CD14-positive monocyte (primary cell): ENCODE measurements at regions not wholly inside any gene's neighbourhood (a gene's known extent, or its start where the extent isn't known, plus 50 kb on each side); places are given as distances from the start of the nearest gene placed in this dataset.

ENCODE experiments used
- DNase-seq, 3 donors: peaks; one replicate each; pipeline ENCODE4 v3.0.0-alpha.2; 2011 to 2022
- H2AFZ ChIP-seq: 2 replicates; pipeline ENCODE4 v1.6.0; 2012; ENCODE audit warnings: mild to moderate bottlenecking, low read depth, low read length, inconsistent platforms; ENCODE audit not compliant: insufficient read depth, poor library complexity, severe bottlenecking
- H3K27ac ChIP-seq, 2 donors: 1 replicate in 1 of 2; 2 replicates in 1 of 2; pipeline ENCODE4 v1.5.1; 2012 to 2013; ENCODE audit warnings: low read length in 2 of 2, control low read depth in 1 of 2, inconsistent platforms in 1 of 2, low read depth in 1 of 2, mild to moderate bottlenecking in 1 of 2
- H3K27me3 ChIP-seq, 2 donors: one replicate each; pipeline versions ENCODE4 v1.6.0 to v1.6.1; 2011 to 2013; ENCODE audit warnings: low read length in 2 of 2; ENCODE audit not compliant: control insufficient read depth in 2 of 2, insufficient read depth in 2 of 2
- H3K36me3 ChIP-seq, 2 donors: replicated peaks in 1 of 2; 1 replicate in 1 of 2; 2 replicates in 1 of 2; pipeline versions ENCODE4 v1.5.1 to v1.6.1; 2012 to 2013; ENCODE audit warnings: low read length in 2 of 2, control low read depth in 1 of 2, inconsistent platforms in 1 of 2, mild to moderate bottlenecking in 1 of 2; ENCODE audit not compliant: insufficient read depth in 2 of 2, control insufficient read depth in 1 of 2
- H3K4me1 ChIP-seq, 2 donors: 1 replicate in 1 of 2; 2 replicates in 1 of 2; pipeline versions ENCODE4 v1.5.1 to v1.6.1; 2012 to 2013; ENCODE audit warnings: low read length in 2 of 2, control low read depth in 1 of 2, inconsistent platforms in 1 of 2, mild to moderate bottlenecking in 1 of 2, moderate library complexity in 1 of 2; ENCODE audit not compliant: insufficient read depth in 2 of 2, control insufficient read depth in 1 of 2
- H3K4me2 ChIP-seq: replicated peaks from 2 replicates; pipeline ENCODE3; 2012; ENCODE audit warnings: low read length, moderate library complexity, mild to moderate bottlenecking; ENCODE audit not compliant: poor library complexity, severe bottlenecking; ENCODE audit errors: extremely low read depth
- H3K4me3 ChIP-seq, 3 experiments: fragments of 200-600 bp in 1 of 3; sonication (generic) in 1 of 3; replicated peaks in 1 of 3; 1 replicate in 2 of 3; 2 replicates in 1 of 3; pipeline ENCODE4 v1.5.1; 2011 to 2013; ENCODE audit warnings: low read length in 3 of 3, mild to moderate bottlenecking in 3 of 3, control low read depth in 2 of 3, low read depth in 2 of 3, inconsistent platforms in 1 of 3, moderate library complexity in 1 of 3
- H3K79me2 ChIP-seq: 2 replicates; pipeline ENCODE4 v1.6.0; 2012; ENCODE audit warnings: mild to moderate bottlenecking, control low read depth, inconsistent platforms, low read length, moderate library complexity; ENCODE audit not compliant: insufficient read depth
- H3K9ac ChIP-seq: 2 replicates; pipeline ENCODE4 v1.6.0; 2017; ENCODE audit warnings: low read length, mild to moderate bottlenecking; ENCODE audit not compliant: insufficient read depth, poor library complexity, severe bottlenecking
- H3K9me3 ChIP-seq, 2 donors: replicated peaks in 1 of 2; 1 replicate in 1 of 2; 2 replicates in 1 of 2; pipeline versions ENCODE4 v1.5.1 to v1.6.1; 2012 to 2013; ENCODE audit warnings: low read length in 2 of 2, control low read depth in 1 of 2; ENCODE audit not compliant: control insufficient read depth in 1 of 2, insufficient read depth in 1 of 2
- H4K20me1 ChIP-seq: 2 replicates; pipeline ENCODE4 v1.6.0; 2012; ENCODE audit warnings: mild to moderate bottlenecking, low read length, control low read depth, moderate library complexity; ENCODE audit not compliant: insufficient read depth
- H3K27ac Mint-ChIP-seq, 7 donors: one replicate each; pipeline ENCODE4 v1.8.0; 2020; ENCODE audit warnings: mild to moderate bottlenecking in 7 of 7, mixed read lengths in 7 of 7, moderate library complexity in 6 of 7, inconsistent platforms in 2 of 7
- H3K27me3 Mint-ChIP-seq, 3 donors: one replicate each; pipeline ENCODE4 v1.8.0; 2021 to 2022; ENCODE audit warnings: low read depth in 3 of 3, mild to moderate bottlenecking in 3 of 3, mixed read lengths in 3 of 3, moderate library complexity in 3 of 3, inconsistent platforms in 1 of 3
- H3K36me3 Mint-ChIP-seq, 2 donors: one replicate each; pipeline ENCODE4 v1.8.0; 2020; ENCODE audit warnings: mixed read lengths in 2 of 2, inconsistent platforms in 1 of 2, mild to moderate bottlenecking in 1 of 2
- H3K4me1 Mint-ChIP-seq: one replicate; pipeline ENCODE4 v1.8.0; 2020; ENCODE audit warnings: mild to moderate bottlenecking, mixed read lengths
- H3K4me3 Mint-ChIP-seq, 2 donors: one replicate each; pipeline ENCODE4 v1.8.0; 2020; ENCODE audit warnings: mild to moderate bottlenecking in 2 of 2, mixed read lengths in 2 of 2, moderate library complexity in 1 of 2
- H3K9me3 Mint-ChIP-seq, 7 donors: one replicate each; pipeline ENCODE4 v1.8.0; 2020 to 2022; ENCODE audit warnings: mixed read lengths in 7 of 7, mild to moderate bottlenecking in 6 of 7, moderate library complexity in 6 of 7, inconsistent platforms in 2 of 7
- CTCF ChIP-seq: fragments of 200-600 bp; IDR thresholded peaks from one replicate; pipeline ENCODE4 v1.8.0; 2022; ENCODE audit warnings: antibody characterized with exemption, mild to moderate bottlenecking
- WGBS: methylation state at CpG from one replicate; pipeline ENCODE4 v1.1.5; 2013; ENCODE audit warnings: missing lambda C conversion rate; ENCODE audit not compliant: insufficient coverage; 5-methylcytosine and 5-hydroxymethylcytosine counted together
- intact Hi-C, 2 donors: fragments of 100-400 bp; cut with micrococcal nuclease; formaldehyde crosslinking; loops; one replicate each; pipeline versions ENCODE4 v1.15.0 to v1.15.1; 2023

- Mint-ChIP-seq H3K36me3 (peaks cover 0 to 3% of the 10 kb centered on the region in 2 donors), H3K9me3 (no peaks in the 10 kb centered on the region), H3K4me1 (peaks cover 55% of the 10 kb centered on the region), H3K27me3 (peaks cover 0 to 2% (median 0%) of the 10 kb centered on the region in 3 donors), H3K4me3 (no peak overlapping the region), H3K27ac (peak overlapping the region in 2 of 7 donors; percentile 19 to 26)
- Histone ChIP-seq H2AFZ (no peak overlapping the region), H4K20me1 (no peaks in the 10 kb centered on the region), H3K79me2 (no peaks in the 10 kb centered on the region), H3K27ac (no peak overlapping the region), H3K36me3 (no peaks in the 10 kb centered on the region), H3K4me2 (no peak overlapping the region), H3K9ac (no peak overlapping the region), H3K4me1 (peaks cover 35 to 42% of the 10 kb centered on the region in 2 donors), H3K27me3 (no peaks in the 10 kb centered on the region), H3K4me3 (no peak overlapping the region), H3K9me3 (no peaks in the 10 kb centered on the region)
- TF ChIP-seq CTCF: no peak
- DNase-seq: peak in 1 of 3 donors; percentile 26
- intact Hi-C loops: no loop called here
These were observed 301.3 kb upstream of the JARID2 start for GRCh38 chr6:14944593-14944992.

- Mint-ChIP-seq H3K27me3 (peaks cover 0 to 2% (median 0%) of the 10 kb centered on the region in 3 donors), H3K9me3 (no peaks in the 10 kb centered on the region), H3K36me3 (peaks cover 0 to 3% of the 10 kb centered on the region in 2 donors), H3K4me1 (peaks cover 55% of the 10 kb centered on the region), H3K4me3 (peak overlapping the region in 1 of 2 donors; percentile 42), H3K27ac (peak overlapping the region in 5 of 7 donors; percentile 15 to 91 (median 31))
- no peak for DNase-seq
- Histone ChIP-seq H3K27ac (no peak overlapping the region), H3K79me2 (no peaks in the 10 kb centered on the region), H3K36me3 (no peaks in the 10 kb centered on the region), H3K4me1 (peaks cover 35 to 42% of the 10 kb centered on the region in 2 donors), H4K20me1 (no peaks in the 10 kb centered on the region), H2AFZ (no peak overlapping the region), H3K9ac (no peak overlapping the region), H3K27me3 (no peaks in the 10 kb centered on the region), H3K9me3 (no peaks in the 10 kb centered on the region), H3K4me3 (no peak overlapping the region), H3K4me2 (no peak overlapping the region)
- WGBS: 100% methylated on average over 3 of the region's 7 CpGs
- TF ChIP-seq CTCF: no peak
- intact Hi-C loops: no loop called here
These were observed 300.2 kb upstream of the JARID2 start for GRCh38 chr6:14945461-14946185.
